Fibroblast of villous mesenchyme (primary cell): ENCODE measurements at regions not wholly inside any gene's neighbourhood (a gene's known extent, or its start where the extent isn't known, plus 50 kb on each side); places are given as distances from the start of the nearest gene placed in this dataset.
"Not testable (repeated sequence)": the region's sequence is repeated elsewhere in the genome, so short reads cannot be mapped to it uniquely, and the experiment has no call there.

Experiments
- DNase-seq: peaks from one replicate; pipeline ENCODE4 v3.0.0-alpha.2; 2010; ENCODE audit warnings: low read depth
- H3K4me3 ChIP-seq: 2 replicates; pipeline ENCODE4 v1.5.1; 2011; ENCODE audit warnings: low read depth, mild to moderate bottlenecking, low read length
- TF ChIP-seq, protein P1 (sequence below): IDR thresholded peaks from 2 replicates; pipeline ENCODE4 v1.5.1; 2012; ENCODE audit warnings: low read depth, mild to moderate bottlenecking, low read length; ENCODE audit not compliant: insufficient read depth

DNA sequence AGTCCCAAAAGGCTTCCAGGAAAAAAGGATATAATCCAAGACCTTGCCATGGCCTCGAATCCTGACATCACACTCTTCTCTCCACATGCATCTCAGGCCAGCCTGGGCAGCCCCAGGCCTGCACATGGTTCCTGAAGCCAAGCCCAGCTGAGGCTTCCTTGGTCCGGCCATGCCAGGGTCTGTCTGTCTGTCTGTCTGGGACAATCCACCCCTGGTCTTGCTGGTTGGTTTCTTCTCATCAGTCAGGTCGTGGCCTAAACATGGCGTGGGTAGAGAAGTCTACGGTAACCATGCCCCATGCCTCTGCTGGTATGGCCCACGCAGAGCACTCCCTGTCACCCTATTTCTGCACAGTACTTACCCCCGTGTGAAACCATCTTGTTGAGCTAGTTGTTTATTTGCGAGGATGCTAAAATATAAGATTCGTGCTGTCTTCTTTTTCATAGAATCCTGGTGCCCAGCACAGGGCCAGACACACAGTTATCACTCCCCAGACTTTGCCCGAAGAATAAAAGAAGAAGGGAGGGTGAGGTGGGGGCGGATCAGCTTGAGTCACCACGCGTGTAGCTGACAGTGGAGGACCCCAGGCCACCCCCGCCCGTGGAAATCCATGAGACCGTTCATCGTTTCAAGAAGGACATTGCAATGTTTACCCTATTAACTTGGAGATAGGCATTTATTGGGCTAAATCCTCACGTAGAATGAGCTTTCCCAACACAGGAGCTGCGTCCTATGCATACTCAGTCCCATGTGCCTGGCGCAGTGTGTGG, 107.2 kb downstream of the RNASET2 start:
- TF ChIP-seq, protein P1, sequence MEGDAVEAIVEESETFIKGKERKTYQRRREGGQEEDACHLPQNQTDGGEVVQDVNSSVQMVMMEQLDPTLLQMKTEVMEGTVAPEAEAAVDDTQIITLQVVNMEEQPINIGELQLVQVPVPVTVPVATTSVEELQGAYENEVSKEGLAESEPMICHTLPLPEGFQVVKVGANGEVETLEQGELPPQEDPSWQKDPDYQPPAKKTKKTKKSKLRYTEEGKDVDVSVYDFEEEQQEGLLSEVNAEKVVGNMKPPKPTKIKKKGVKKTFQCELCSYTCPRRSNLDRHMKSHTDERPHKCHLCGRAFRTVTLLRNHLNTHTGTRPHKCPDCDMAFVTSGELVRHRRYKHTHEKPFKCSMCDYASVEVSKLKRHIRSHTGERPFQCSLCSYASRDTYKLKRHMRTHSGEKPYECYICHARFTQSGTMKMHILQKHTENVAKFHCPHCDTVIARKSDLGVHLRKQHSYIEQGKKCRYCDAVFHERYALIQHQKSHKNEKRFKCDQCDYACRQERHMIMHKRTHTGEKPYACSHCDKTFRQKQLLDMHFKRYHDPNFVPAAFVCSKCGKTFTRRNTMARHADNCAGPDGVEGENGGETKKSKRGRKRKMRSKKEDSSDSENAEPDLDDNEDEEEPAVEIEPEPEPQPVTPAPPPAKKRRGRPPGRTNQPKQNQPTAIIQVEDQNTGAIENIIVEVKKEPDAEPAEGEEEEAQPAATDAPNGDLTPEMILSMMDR = no peak
- no peak for DNase-seq
- no peak overlapping the region for H3K4me3 ChIP-seq

DNA sequence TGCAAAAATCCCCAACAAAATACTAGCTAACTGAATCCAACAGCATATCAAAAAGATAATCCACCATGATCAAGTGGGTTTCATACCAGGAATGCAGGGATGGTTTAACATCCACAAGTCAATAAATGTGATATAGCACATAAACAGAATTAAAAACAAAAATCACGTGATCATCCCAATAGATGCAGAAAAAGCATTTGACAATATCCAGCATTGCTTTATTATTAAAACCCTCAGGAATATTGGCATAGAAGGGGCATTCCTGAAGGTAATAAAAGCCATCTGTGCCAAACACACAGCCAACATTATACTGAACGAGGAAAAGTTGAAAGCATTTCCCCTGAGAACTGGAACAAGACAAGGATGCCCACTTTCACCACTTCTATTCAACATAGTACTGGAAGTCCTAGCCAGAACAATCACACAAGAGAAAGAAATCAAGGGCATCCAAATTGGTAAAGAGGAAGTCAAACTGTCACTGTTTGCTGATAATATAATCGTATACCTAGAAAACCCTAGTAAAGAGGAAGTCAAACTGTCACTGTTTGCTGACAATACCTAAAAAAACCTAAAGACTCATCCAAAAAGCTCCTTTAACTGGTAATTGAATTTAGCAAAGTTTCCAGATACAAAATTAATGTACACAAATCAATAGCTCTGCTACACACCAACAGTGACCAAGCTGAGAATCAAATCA, 109.8 kb downstream of the RNASET2 start:
- not testable (repeated sequence) for DNase-seq

DNA sequence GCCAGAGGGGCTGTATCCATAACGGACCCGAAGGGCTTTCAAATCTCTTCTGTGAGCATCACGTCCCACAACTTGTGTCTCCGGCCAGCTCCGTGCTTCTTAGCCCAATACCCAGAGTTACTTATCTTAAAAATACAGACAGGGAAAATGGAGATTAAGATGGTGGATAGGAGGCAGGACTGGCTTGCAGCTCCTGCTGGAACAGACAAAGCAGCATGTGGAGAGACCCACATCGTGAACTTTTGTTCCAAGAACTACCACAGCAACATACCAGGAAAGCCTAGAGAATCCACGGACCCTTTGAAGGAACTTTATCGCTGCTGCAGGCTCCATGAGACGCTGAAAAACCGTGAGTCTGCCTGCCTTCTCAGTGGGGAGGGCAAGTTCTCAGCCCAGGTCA, 113.7 kb downstream of the RNASET2 start:
- TF ChIP-seq, protein P1 = no peak
- no peak overlapping the region for H3K4me3 ChIP-seq
- DNase-seq = no peak

More for the DNA sequence above, 109.8 kb downstream of the RNASET2 start:
- H3K4me3 ChIP-seq = not testable (repeated sequence)

DNA sequence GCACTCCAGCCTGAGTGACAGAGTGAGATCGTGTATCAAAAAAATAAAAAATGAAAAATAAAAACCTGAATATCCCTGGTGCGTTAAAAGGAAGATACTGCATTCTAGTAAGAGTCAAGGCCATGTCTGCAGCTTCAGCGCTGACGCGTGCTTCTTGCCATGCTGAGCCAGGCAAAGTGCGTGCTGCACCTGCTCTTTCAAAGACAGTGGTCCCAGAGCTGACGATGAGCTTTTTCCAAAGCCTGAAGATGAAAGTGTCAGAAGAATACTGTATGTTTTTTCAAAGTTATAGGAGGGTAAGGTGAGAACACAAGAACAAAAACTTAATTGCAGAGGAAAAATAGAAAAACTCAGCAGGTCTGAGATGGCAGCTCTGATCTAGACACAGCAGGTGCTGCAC, 115.1 kb downstream of the RNASET2 start:
- TF ChIP-seq, protein P1 = no peak
- no peak for DNase-seq
- no peak overlapping the region for H3K4me3 ChIP-seq

DNA sequence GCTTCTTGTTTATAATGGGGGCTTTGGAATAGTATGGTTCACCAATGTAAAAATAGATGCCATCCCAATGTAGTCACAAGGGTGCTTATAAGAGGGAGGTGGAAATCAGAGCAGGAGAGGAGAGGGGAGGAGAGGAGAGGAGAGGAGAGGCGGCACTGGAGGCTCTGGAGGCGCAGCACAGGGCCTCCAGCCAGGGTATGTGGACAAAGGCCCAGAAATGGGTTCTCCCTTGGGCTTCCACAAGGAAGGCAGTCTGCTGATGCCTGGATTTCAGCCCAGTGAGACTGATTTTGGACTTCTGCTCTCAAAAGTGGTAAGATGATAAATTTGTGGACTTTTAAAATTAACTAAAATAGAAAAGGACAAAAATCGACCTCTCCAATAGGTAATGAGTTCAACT, 116.8 kb downstream of the RNASET2 start:
- no peak for DNase-seq
- TF ChIP-seq, protein P1 = no peak
- H3K4me3 ChIP-seq = no peak overlapping the region

DNA sequence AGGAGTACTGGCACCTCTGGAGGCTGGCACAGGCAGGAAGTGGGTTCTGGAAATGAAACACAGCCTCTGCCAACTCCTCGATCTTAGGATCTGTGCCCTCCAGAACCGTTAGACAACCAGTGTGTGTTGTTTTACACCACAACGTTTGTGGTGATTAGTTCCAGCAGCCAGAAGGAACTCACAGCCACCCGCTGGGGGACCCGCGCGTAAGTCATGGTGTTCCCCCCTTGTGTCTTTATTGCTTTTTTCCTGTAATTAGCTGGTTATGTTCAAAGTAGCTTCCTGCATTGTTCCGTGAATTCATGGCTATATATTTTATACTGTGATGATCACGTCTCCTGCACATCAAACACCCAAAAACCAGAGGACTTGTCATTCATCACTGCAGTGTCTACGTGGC, 117.4 kb downstream of the RNASET2 start:
- H3K4me3 ChIP-seq = no peak overlapping the region

More for the DNA sequence above, 117.4 kb downstream of the RNASET2 start:
- DNase-seq = no peak
- TF ChIP-seq, protein P1 = no peak
